Neural progenitor cell (in vitro differentiated cells): ENCODE measurements at regions not wholly inside any gene's neighbourhood (a gene's known extent, or its start where the extent isn't known, plus 50 kb on each side); places are given as distances from the start of the nearest gene placed in this dataset.

Experiments used
- DNase-seq: peaks from one replicate; pipeline ENCODE4 v3.0.0-alpha.2; 2016; ENCODE audit warnings: low spot score
- H2AFZ ChIP-seq: fragments of 200-600 bp; sonication (generic); replicated peaks from 2 replicates; pipeline ENCODE4 v1.6.1; 2016; ENCODE audit warnings: antibody characterized with exemption
- H3F3A ChIP-seq: fragments of 200-600 bp; sonication (generic); 2 replicates; pipeline ENCODE4 v1.6.1; 2016; ENCODE audit warnings: antibody characterized with exemption, low read depth
- H3K27ac ChIP-seq: fragments of 200-600 bp; sonication (generic); 2 replicates; pipeline ENCODE4 v1.5.1; 2016; ENCODE audit warnings: mild to moderate bottlenecking
- H3K27me3 ChIP-seq: fragments of 200-600 bp; sonication (generic); 2 replicates; pipeline ENCODE4 v1.6.1; 2016; ENCODE audit warnings: mild to moderate bottlenecking, moderate library complexity
- H3K36me3 ChIP-seq: fragments of 200-600 bp; sonication (generic); 2 replicates; pipeline ENCODE4 v1.5.1; 2016
- H3K4me1 ChIP-seq: fragments of 200-600 bp; sonication (generic); 2 replicates; pipeline ENCODE4 v1.6.1; 2016; ENCODE audit warnings: mixed run types
- H3K4me2 ChIP-seq: fragments of 200-600 bp; sonication (generic); 2 replicates; pipeline ENCODE4 v1.6.1; 2016
- H3K4me3 ChIP-seq: fragments of 200-600 bp; sonication (generic); 2 replicates; pipeline ENCODE4 v1.5.1; 2016
- H3K79me2 ChIP-seq: fragments of 200-600 bp; sonication (generic); 2 replicates; pipeline ENCODE4 v1.6.1; 2016; ENCODE audit warnings: low read depth
- H3K9ac ChIP-seq: fragments of 200-600 bp; sonication (generic); 2 replicates; pipeline ENCODE4 v1.6.1; 2016
- H3K9me3 ChIP-seq: fragments of 200-600 bp; sonication (generic); 2 replicates; pipeline ENCODE4 v1.5.1; 2016; ENCODE audit warnings: low read depth
- H4K20me1 ChIP-seq: fragments of 200-600 bp; sonication (generic); 2 replicates; pipeline ENCODE4 v1.6.1; 2016; ENCODE audit warnings: low read depth
- H3K27ac Mint-ChIP-seq: 3 replicates; pipeline ENCODE4 v1.8.0; 2021; ENCODE audit warnings: mixed read lengths
- H3K27me3 Mint-ChIP-seq: 2 replicates; pipeline ENCODE4 v1.8.0; 2022; ENCODE audit warnings: low read depth, mild to moderate bottlenecking, inconsistent platforms, moderate library complexity, mixed read lengths; ENCODE audit not compliant: insufficient read depth
- H3K36me3 Mint-ChIP-seq: 3 replicates; pipeline ENCODE4 v1.8.0; 2021; ENCODE audit warnings: mixed read lengths
- H3K4me1 Mint-ChIP-seq: 3 replicates; pipeline ENCODE4 v1.8.0; 2021; ENCODE audit warnings: mixed read lengths
- H3K4me3 Mint-ChIP-seq: 3 replicates; pipeline ENCODE4 v1.8.0; 2021; ENCODE audit warnings: mild to moderate bottlenecking, moderate library complexity, mixed read lengths
- H3K9me3 Mint-ChIP-seq: 3 replicates; pipeline ENCODE4 v1.8.0; 2020; ENCODE audit warnings: mixed read lengths
- EZH2 ChIP-seq: fragments of 200-600 bp; sonication (generic); IDR thresholded peaks from 2 replicates; pipeline ENCODE4 v1.6.1; 2017; ENCODE audit warnings: antibody characterized with exemption, mild to moderate bottlenecking, moderate library complexity
- EZH2phosphoT487 ChIP-seq: fragments of 200-600 bp; sonication (generic); IDR thresholded peaks from 2 replicates; pipeline ENCODE4 v1.6.1; 2017; ENCODE audit warnings: antibody characterized with exemption
- TF ChIP-seq, protein P1 (sequence below): fragments of 200-600 bp; sonication (generic); IDR thresholded peaks from 2 replicates; pipeline ENCODE4 v1.5.1; 2017; ENCODE audit warnings: antibody characterized with exemption, mild to moderate bottlenecking

DNA sequence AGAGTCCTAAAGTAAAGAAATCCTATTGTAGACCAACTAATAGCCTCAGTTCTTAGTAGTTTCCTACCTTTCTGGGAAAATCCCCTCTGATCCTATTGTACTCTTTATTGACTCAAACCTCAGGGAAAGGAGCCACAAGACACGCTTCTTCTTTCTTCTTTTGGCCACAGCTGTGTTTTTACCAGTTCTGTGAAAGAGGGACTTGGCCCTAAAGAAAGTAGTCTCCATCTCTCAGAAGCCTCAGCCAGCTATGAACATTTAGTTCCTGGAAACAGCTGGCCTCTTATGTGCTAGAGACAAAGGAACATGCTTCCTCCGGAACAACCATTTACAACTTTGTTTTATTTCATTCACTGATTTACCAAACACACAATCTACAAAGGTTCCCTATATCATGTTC, 66.1 kb upstream of the ARID2 start:
- H3F3A ChIP-seq, result peaks cover 20% of the 10 kb centered on the region
- H3K27ac ChIP-seq, result peak overlapping the region; percentile 94
- DNase-seq, result peak; percentile 73
- peak overlapping the region; percentile 74 for H3K4me2 ChIP-seq
- TF ChIP-seq, protein P1, sequence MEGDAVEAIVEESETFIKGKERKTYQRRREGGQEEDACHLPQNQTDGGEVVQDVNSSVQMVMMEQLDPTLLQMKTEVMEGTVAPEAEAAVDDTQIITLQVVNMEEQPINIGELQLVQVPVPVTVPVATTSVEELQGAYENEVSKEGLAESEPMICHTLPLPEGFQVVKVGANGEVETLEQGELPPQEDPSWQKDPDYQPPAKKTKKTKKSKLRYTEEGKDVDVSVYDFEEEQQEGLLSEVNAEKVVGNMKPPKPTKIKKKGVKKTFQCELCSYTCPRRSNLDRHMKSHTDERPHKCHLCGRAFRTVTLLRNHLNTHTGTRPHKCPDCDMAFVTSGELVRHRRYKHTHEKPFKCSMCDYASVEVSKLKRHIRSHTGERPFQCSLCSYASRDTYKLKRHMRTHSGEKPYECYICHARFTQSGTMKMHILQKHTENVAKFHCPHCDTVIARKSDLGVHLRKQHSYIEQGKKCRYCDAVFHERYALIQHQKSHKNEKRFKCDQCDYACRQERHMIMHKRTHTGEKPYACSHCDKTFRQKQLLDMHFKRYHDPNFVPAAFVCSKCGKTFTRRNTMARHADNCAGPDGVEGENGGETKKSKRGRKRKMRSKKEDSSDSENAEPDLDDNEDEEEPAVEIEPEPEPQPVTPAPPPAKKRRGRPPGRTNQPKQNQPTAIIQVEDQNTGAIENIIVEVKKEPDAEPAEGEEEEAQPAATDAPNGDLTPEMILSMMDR, result no peak
- TF ChIP-seq EZH2phosphoT487, result peak; percentile 51
- Mint-ChIP-seq H3K9me3 (no peaks in the 10 kb centered on the region), H3K27ac (no peak overlapping the region), H3K36me3 (no peaks in the 10 kb centered on the region), H3K4me3 (no peak overlapping the region), H3K4me1 (peaks cover 6% of the 10 kb centered on the region), H3K27me3 (no peaks in the 10 kb centered on the region)
- H3K4me1 ChIP-seq, result peaks cover 36% of the 10 kb centered on the region
- H3K27me3 ChIP-seq, result no peaks in the 10 kb centered on the region
- H2AFZ ChIP-seq, result peak overlapping the region; percentile 9
- no peaks in the 10 kb centered on the region for H4K20me1 ChIP-seq
- H3K9ac ChIP-seq, result no peak overlapping the region
- H3K79me2 ChIP-seq, result no peaks in the 10 kb centered on the region
- no peaks in the 10 kb centered on the region for H3K9me3 ChIP-seq
- peak overlapping the region; percentile 30 for H3K4me3 ChIP-seq
- H3K36me3 ChIP-seq, result no peaks in the 10 kb centered on the region

DNA sequence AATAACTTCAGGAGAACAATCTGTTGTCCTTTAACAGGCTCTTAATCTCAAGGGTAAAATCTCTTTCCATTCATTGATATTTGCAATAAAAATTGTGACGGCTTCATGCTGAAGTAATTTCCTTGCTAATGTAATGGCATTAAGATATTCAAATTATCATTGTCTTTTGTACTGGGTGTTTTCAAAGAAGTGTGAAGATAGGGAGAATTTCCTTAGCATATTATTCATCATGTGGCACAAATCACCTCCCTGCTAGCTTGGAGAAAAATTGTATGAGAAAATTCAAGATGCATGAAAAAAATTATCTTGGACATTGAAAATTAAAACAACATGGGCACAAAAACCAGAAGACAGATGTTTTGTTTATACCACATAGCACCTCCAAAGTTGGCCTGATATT, 63.6 kb upstream of the ARID2 start:
- H3K36me3 Mint-ChIP-seq, result no peaks in the 10 kb centered on the region
- peaks cover 51% of the 10 kb centered on the region for H3K4me1 ChIP-seq
- H2AFZ ChIP-seq, result no peak overlapping the region
- H3K9me3 ChIP-seq, result no peaks in the 10 kb centered on the region
- H3K9me3 Mint-ChIP-seq, result no peaks in the 10 kb centered on the region
- no peaks in the 10 kb centered on the region for H3K27me3 Mint-ChIP-seq
- peaks cover 10% of the 10 kb centered on the region for H3K4me1 Mint-ChIP-seq
- H3K4me2 ChIP-seq, result no peak overlapping the region
- no peak overlapping the region for H3K27ac Mint-ChIP-seq
- no peaks in the 10 kb centered on the region for H3K36me3 ChIP-seq
- no peaks in the 10 kb centered on the region for H3K79me2 ChIP-seq
- DNase-seq, result no peak
- no peak overlapping the region for H3K4me3 Mint-ChIP-seq
- no peak overlapping the region for H3K27ac ChIP-seq
- no peaks in the 10 kb centered on the region for H3K27me3 ChIP-seq
- H4K20me1 ChIP-seq, result no peaks in the 10 kb centered on the region
- H3K4me3 ChIP-seq, result no peak overlapping the region
- TF ChIP-seq EZH2phosphoT487 (no peak), EZH2 (no peak)
- TF ChIP-seq, protein P1, result no peak
- peaks cover 30% of the 10 kb centered on the region for H3F3A ChIP-seq
- H3K9ac ChIP-seq, result no peak overlapping the region

DNA sequence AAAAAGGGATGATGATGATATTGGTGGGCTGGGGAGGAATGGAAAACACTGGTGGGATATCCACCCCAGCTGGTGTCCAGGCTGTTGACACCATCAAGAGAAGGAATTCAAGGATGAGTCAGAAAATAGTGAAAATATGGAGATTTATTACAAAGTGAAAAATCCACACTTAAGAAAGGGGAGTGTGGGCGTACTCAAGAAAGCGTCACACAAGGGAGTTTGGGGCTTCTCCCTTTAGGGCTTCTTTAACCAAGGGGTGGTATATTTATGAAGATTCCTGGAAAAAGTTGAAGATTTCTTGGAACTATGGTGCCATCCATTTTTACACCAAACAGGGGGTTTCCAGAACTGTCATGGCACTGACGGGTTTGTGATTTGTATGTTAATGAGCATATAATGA, 63.1 kb upstream of the ARID2 start:
- Histone ChIP-seq H4K20me1 (no peaks in the 10 kb centered on the region), H3K9ac (no peak overlapping the region), H3K4me2 (no peak overlapping the region), H3K27me3 (no peaks in the 10 kb centered on the region), H2AFZ (no peak overlapping the region), H3K9me3 (no peaks in the 10 kb centered on the region), H3K79me2 (no peaks in the 10 kb centered on the region), H3K36me3 (no peaks in the 10 kb centered on the region), H3K27ac (no peak overlapping the region), H3F3A (peaks cover 30% of the 10 kb centered on the region), H3K4me1 (peaks cover 51% of the 10 kb centered on the region), H3K4me3 (no peak overlapping the region)
- H3K9me3 Mint-ChIP-seq, result no peaks in the 10 kb centered on the region
- no peak overlapping the region for H3K27ac Mint-ChIP-seq
- H3K4me3 Mint-ChIP-seq, result no peak overlapping the region
- no peak for DNase-seq
- peaks cover 10% of the 10 kb centered on the region for H3K4me1 Mint-ChIP-seq
- H3K36me3 Mint-ChIP-seq, result no peaks in the 10 kb centered on the region
- no peaks in the 10 kb centered on the region for H3K27me3 Mint-ChIP-seq
- no peak for TF ChIP-seq EZH2
- no peak for TF ChIP-seq EZH2phosphoT487
- TF ChIP-seq, protein P1, result no peak
